Endothelial cell of umbilical vein (primary cell): ENCODE measurements at regions not wholly inside any gene's neighbourhood (a gene's known extent, or its start where the extent isn't known, plus 50 kb on each side); places are given as distances from the start of the nearest gene placed in this dataset.

Source experiments
- BruUV-seq: library from RNA; stranded (reverse); fragments of 400-500 nt; replicated peaks from 2 replicates; lab custom pipeline; 2021; lab: Mats Ljungman, UMichigan
- CTCF ChIA-PET: fragments of 300-600, 350-600 bp; sonication (Branson Sonifier 250); formaldehyde crosslinking; loops from one replicate; lab custom pipeline; 2021; ENCODE audit warnings: antibody characterized with exemption, inconsistent platforms; lab: Charles Lee
- POLR2A ChIA-PET: fragments of 300-600, 350-600 bp; sonication (Branson Sonifier 250); formaldehyde crosslinking; loops from one replicate; lab custom pipeline; 2021; ENCODE audit warnings: antibody characterized with exemption, inconsistent platforms; lab: Charles Lee
- DNase-seq: peaks from one replicate; pipeline ENCODE4 v3.0.0-alpha.2; 2011; ENCODE audit warnings: low read depth, low spot score
- FAIRE-seq: peaks from 2 replicates; lab custom pipeline; 2011; peaks lifted over from hg19 to GRCh38; lab: Jason Lieb, UNC
- H2AFZ ChIP-seq: 2 replicates; pipeline ENCODE4 v1.6.0; 2012; ENCODE audit warnings: low read depth, low read length, control low read depth, inconsistent platforms
- H3K27ac ChIP-seq: 2 replicates; pipeline ENCODE4 v1.5.1; 2011; ENCODE audit warnings: low read depth, mild to moderate bottlenecking, control low read depth, low read length, moderate library complexity; ENCODE audit not compliant: insufficient read depth
- H3K27me3 ChIP-seq, 2 experiments: 2 replicates each; pipeline versions ENCODE4 v1.6.0 to v1.6.1; 2011; ENCODE audit warnings: low read length in 2 of 2, mixed read lengths in 1 of 2; ENCODE audit not compliant: control insufficient read depth in 2 of 2, insufficient read depth in 2 of 2
- H3K36me3 ChIP-seq, 2 experiments: 2 replicates in 1 of 2; 3 replicates in 1 of 2; pipeline ENCODE4 v1.5.1; 2011; ENCODE audit warnings: low read length in 2 of 2, mild to moderate bottlenecking in 1 of 2, moderate library complexity in 1 of 2; ENCODE audit not compliant: control insufficient read depth in 2 of 2, insufficient read depth in 2 of 2; ENCODE audit errors: extremely low read depth in 1 of 2
- H3K4me1 ChIP-seq: 3 replicates; pipeline ENCODE4 v1.5.1; 2011; ENCODE audit warnings: mild to moderate bottlenecking, low read length; ENCODE audit not compliant: control insufficient read depth, insufficient read depth; ENCODE audit errors: extremely low read depth
- H3K4me2 ChIP-seq: 2 replicates; pipeline ENCODE4 v1.6.1; 2011; ENCODE audit warnings: low read length, control low read depth, mixed read lengths; ENCODE audit not compliant: insufficient read depth
- H3K4me3 ChIP-seq, 3 experiments: fragments of 200-600 bp in 1 of 3; sonication (generic), shearing (Covaris generic) in 1 of 3; replicated peaks in 1 of 3; 2 replicates each; pipeline ENCODE4 v1.5.1; 2011 to 2016; ENCODE audit warnings: control low read depth in 3 of 3, low read length in 3 of 3, mild to moderate bottlenecking in 2 of 3, inconsistent platforms in 1 of 3, low read depth in 1 of 3, moderate library complexity in 1 of 3; ENCODE audit not compliant: insufficient read depth in 1 of 3
- H3K79me2 ChIP-seq: 2 replicates; pipeline ENCODE4 v1.6.0; 2012; ENCODE audit warnings: low read length, inconsistent platforms; ENCODE audit not compliant: control insufficient read depth, insufficient read depth
- H3K9ac ChIP-seq: replicated peaks from 2 replicates; pipeline ENCODE3; 2011; ENCODE audit warnings: low read length, control low read depth; ENCODE audit not compliant: insufficient read depth; ENCODE audit errors: extremely low read depth
- H3K9me1 ChIP-seq: replicated peaks from 3 replicates; pipeline ENCODE4 v1.6.0; 2011; ENCODE audit warnings: mild to moderate bottlenecking, low read length; ENCODE audit not compliant: control insufficient read depth, insufficient read depth; ENCODE audit errors: extremely low read depth
- H3K9me3 ChIP-seq: replicated peaks from 2 replicates; pipeline ENCODE4 v1.5.1; 2012; ENCODE audit warnings: low read length, inconsistent platforms; ENCODE audit not compliant: control insufficient read depth, insufficient read depth
- H4K20me1 ChIP-seq: replicated peaks from 2 replicates; pipeline ENCODE3; 2011; ENCODE audit warnings: mild to moderate bottlenecking, low read length; ENCODE audit not compliant: control insufficient read depth, insufficient read depth; ENCODE audit errors: extremely low read depth
- EZH2 ChIP-seq: IDR thresholded peaks from 2 replicates; pipeline ENCODE4 v1.6.1; 2012; ENCODE audit warnings: borderline replicate concordance, low read depth, mild to moderate bottlenecking, moderate library complexity, low read length, inconsistent platforms; ENCODE audit not compliant: severe bottlenecking
- FOS ChIP-seq: IDR thresholded peaks from 2 replicates; pipeline ENCODE4 v1.6.1; 2011; ENCODE audit warnings: mild to moderate bottlenecking, low read length, moderate library complexity, borderline replicate concordance; ENCODE audit not compliant: insufficient read depth
- GATA2 ChIP-seq: IDR thresholded peaks from 2 replicates; pipeline ENCODE4 v1.7.0; 2011; ENCODE audit warnings: low read depth, mild to moderate bottlenecking, moderate library complexity, mixed read lengths, low read length; ENCODE audit not compliant: insufficient read length, insufficient read depth
- JUN ChIP-seq: IDR thresholded peaks from 2 replicates; pipeline ENCODE4 v1.6.1; 2011; ENCODE audit warnings: borderline replicate concordance, low read depth; ENCODE audit not compliant: insufficient read length, insufficient read depth
- MYC ChIP-seq: IDR thresholded peaks from one replicate; pipeline ENCODE4 v1.6.1; 2011; ENCODE audit warnings: mild to moderate bottlenecking, low read depth, low read length
- POLR2A ChIP-seq: IDR thresholded peaks from 2 replicates; pipeline ENCODE4 v1.6.1; 2012; ENCODE audit warnings: low read depth, mild to moderate bottlenecking, control low read depth, low read length
- POLR2AphosphoS5 ChIP-seq: IDR thresholded peaks from 2 replicates; pipeline ENCODE4 v1.6.1; 2012; ENCODE audit warnings: low read depth, mild to moderate bottlenecking, control low read depth, low read length, moderate library complexity; ENCODE audit not compliant: insufficient read depth
- dilution Hi-C: fragments of 300-500 bp; cut with MboI; formaldehyde crosslinking; loops from one replicate; pipeline ENCODE4 v1.15.0; 2019; ENCODE audit warnings: low sequenced_read_pairs; ENCODE audit not compliant: extremely low pct_ligation_motif_present
- intact Hi-C: fragments of 100-400 bp; cut with micrococcal nuclease; formaldehyde crosslinking; loops from one replicate; pipeline ENCODE4 v1.10.0; 2022
- TF ChIP-seq, protein P1 (sequence below): IDR thresholded peaks from 2 replicates; pipeline ENCODE4 v1.6.1; 2011; ENCODE audit not compliant: insufficient read depth, insufficient read length
- TF ChIP-seq, protein P2 (sequence below), 2 donors: IDR thresholded peaks; 1 replicate in 1 of 2; 2 replicates in 1 of 2; pipeline ENCODE4 v1.5.1; 2011; ENCODE audit warnings: low read length in 2 of 2, mild to moderate bottlenecking in 2 of 2, moderate library complexity in 2 of 2, control low read depth in 1 of 2, inconsistent platforms in 1 of 2, low read depth in 1 of 2; ENCODE audit not compliant: insufficient read depth in 1 of 2; ENCODE audit errors: extremely low read depth in 1 of 2

DNA sequence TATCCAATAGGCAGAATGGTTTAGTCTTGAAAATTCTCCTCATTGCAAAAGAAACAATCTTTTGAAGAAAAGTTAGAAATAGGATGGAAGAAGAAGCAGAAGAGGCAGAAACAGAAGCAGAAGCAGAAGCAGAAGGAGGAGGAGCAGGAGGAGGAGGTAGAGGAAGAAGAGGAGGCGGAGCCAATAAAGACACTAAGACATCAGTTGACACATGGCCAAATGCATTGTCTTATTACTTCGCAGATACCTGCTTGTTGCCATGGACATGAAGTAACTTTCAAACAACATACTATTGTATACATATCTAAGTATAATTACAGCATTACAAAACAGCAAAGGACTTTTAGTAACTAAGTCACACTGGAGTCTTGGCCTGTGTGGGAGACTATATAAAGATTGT is 606.3 kb downstream of the METTL4 start:
- H2AFZ ChIP-seq = no peak overlapping the region
- DNase-seq (no peak), FAIRE-seq (no peak)
- BruUV-seq = no TSS peak
- H3K9me1 ChIP-seq = no peaks in the 10 kb centered on the region
- H3K27me3 ChIP-seq = no peaks in the 10 kb centered on the region
- no peaks in the 10 kb centered on the region for H3K4me1 ChIP-seq
- intact Hi-C loops (no loop called here), dilution Hi-C loops (no loop called here)
- CTCF ChIA-PET = no interaction called here
- POLR2A ChIA-PET = no interaction called here
- H3K4me3 ChIP-seq = no peak overlapping the region
- H3K4me2 ChIP-seq = no peak overlapping the region
- H3K36me3 ChIP-seq = no peaks in the 10 kb centered on the region
- no peaks in the 10 kb centered on the region for H3K79me2 ChIP-seq
- H3K9me3 ChIP-seq = no peaks in the 10 kb centered on the region
- TF ChIP-seq EZH2 (no peak), FOS (no peak), POLR2AphosphoS5 (no peak), MYC (no peak), POLR2A (no peak), GATA2 (no peak), JUN (no peak)
- TF ChIP-seq, protein P1, sequence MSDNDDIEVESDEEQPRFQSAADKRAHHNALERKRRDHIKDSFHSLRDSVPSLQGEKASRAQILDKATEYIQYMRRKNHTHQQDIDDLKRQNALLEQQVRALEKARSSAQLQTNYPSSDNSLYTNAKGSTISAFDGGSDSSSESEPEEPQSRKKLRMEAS = no peak
- TF ChIP-seq, protein P2, sequence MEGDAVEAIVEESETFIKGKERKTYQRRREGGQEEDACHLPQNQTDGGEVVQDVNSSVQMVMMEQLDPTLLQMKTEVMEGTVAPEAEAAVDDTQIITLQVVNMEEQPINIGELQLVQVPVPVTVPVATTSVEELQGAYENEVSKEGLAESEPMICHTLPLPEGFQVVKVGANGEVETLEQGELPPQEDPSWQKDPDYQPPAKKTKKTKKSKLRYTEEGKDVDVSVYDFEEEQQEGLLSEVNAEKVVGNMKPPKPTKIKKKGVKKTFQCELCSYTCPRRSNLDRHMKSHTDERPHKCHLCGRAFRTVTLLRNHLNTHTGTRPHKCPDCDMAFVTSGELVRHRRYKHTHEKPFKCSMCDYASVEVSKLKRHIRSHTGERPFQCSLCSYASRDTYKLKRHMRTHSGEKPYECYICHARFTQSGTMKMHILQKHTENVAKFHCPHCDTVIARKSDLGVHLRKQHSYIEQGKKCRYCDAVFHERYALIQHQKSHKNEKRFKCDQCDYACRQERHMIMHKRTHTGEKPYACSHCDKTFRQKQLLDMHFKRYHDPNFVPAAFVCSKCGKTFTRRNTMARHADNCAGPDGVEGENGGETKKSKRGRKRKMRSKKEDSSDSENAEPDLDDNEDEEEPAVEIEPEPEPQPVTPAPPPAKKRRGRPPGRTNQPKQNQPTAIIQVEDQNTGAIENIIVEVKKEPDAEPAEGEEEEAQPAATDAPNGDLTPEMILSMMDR (IDR thresholded peaks at IDR 0.05; ENCODE audit: extremely low read depth in 1 of 2, insufficient read depth in 1 of 2, low read depth in 1 of 2, low read length in 2 of 2) = no peak
- no peak overlapping the region for H3K9ac ChIP-seq
- H4K20me1 ChIP-seq = no peaks in the 10 kb centered on the region
- no peak overlapping the region for H3K27ac ChIP-seq
